Ascending aorta (tissue), 2 donors: ENCODE measurements at regions not wholly inside any gene's neighbourhood (a gene's known extent, or its start where the extent isn't known, plus 50 kb on each side); places are given as distances from the start of the nearest gene placed in this dataset.

Experiments used
- DNase-seq, 2 donors: peaks; one replicate each; pipeline ENCODE4 v3.0.0-alpha.2; 2019; ENCODE audit warnings: low spot score in 2 of 2
- H3K27ac ChIP-seq, 2 donors: fragments of 200-600 bp; sonication (generic); one replicate each; pipeline ENCODE4 v1.5.1; 2016 to 2017; ENCODE audit warnings: mild to moderate bottlenecking in 1 of 2
- H3K27me3 ChIP-seq: fragments of 200-600 bp; sonication (generic); one replicate; pipeline ENCODE4 v1.5.1; 2017
- H3K36me3 ChIP-seq, 2 donors: fragments of 200-600 bp; sonication (generic); one replicate each; pipeline ENCODE4 v1.5.1; 2016
- H3K4me1 ChIP-seq, 2 donors: fragments of 200-600 bp; sonication (generic); one replicate each; pipeline ENCODE4 v1.5.1; 2016 to 2017; ENCODE audit warnings: mild to moderate bottlenecking in 1 of 2
- H3K4me3 ChIP-seq, 2 donors: fragments of 200-600 bp; sonication (generic); one replicate each; pipeline ENCODE4 v1.5.1; 2016 to 2017; ENCODE audit warnings: mild to moderate bottlenecking in 1 of 2
- H3K9me3 ChIP-seq, 2 donors: fragments of 200-600 bp; sonication (generic); one replicate each; pipeline ENCODE4 v1.5.1; 2016
- intact Hi-C: fragments of 100-400 bp; cut with DNase I; formaldehyde crosslinking; loops from one replicate; pipeline ENCODE4 v1.15.1; 2023
- TF ChIP-seq, protein P1 (sequence below), 3 experiments: fragments of 200-600 bp in 2 of 3; fragments of 450-650 bp in 1 of 3; sonication (generic) in 2 of 3; IDR thresholded peaks; one replicate each; pipeline ENCODE4 v1.5.1; 2016 to 2019; ENCODE audit warnings: antibody characterized with exemption in 3 of 3, mild to moderate bottlenecking in 1 of 3, moderate library complexity in 1 of 3

DNA sequence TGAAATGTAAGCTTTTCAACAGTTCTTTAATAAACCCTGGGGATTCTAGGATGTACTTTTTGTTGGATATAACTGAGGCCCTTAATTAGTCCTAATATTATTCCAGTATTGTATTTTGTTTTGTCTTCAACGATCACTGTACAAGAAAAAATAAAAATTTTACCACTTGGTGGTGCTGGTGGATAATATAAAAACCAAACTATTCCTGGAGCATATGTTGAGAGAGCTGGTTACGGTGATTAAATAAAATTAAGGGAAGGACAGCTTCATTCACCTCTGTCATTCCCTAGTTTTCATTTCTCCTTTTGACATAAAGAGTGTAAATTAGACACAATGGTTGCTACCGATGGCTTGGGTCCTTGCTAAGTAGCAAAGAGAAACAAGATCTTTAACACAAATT lies 598.6 kb upstream of the PCDH20 start:
- intact Hi-C loops, result no loop called here
- DNase-seq, result no peak
- H3K36me3 ChIP-seq, result no peaks in the 10 kb centered on the region
- TF ChIP-seq, protein P1, sequence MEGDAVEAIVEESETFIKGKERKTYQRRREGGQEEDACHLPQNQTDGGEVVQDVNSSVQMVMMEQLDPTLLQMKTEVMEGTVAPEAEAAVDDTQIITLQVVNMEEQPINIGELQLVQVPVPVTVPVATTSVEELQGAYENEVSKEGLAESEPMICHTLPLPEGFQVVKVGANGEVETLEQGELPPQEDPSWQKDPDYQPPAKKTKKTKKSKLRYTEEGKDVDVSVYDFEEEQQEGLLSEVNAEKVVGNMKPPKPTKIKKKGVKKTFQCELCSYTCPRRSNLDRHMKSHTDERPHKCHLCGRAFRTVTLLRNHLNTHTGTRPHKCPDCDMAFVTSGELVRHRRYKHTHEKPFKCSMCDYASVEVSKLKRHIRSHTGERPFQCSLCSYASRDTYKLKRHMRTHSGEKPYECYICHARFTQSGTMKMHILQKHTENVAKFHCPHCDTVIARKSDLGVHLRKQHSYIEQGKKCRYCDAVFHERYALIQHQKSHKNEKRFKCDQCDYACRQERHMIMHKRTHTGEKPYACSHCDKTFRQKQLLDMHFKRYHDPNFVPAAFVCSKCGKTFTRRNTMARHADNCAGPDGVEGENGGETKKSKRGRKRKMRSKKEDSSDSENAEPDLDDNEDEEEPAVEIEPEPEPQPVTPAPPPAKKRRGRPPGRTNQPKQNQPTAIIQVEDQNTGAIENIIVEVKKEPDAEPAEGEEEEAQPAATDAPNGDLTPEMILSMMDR (IDR thresholded peaks at IDR 0.05), result no peak
- no peak overlapping the region for H3K4me3 ChIP-seq
- no peaks in the 10 kb centered on the region for H3K9me3 ChIP-seq
- no peaks in the 10 kb centered on the region for H3K27me3 ChIP-seq
- H3K27ac ChIP-seq, result no peak overlapping the region
- H3K4me1 ChIP-seq, result no peaks in the 10 kb centered on the region

DNA sequence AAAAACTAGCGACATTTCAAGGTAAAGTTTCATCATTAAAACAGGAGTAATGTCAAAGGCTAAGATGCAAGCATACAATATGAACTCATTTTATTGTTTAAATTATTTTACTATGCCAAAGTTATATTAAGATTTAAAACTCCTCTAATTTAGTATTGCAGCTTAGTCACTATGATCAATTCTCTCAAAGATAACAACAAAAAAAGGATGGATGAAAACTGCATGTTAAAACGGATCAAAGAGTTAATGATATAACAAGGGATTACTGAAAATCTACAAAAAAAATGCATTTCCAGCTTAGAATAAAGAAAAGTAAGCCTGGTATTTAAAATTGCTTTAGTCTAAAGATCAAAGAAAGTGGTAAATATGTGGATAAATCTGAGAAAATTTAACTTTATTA lies 587.8 kb upstream of the PCDH20 start:
- Histone ChIP-seq H3K27me3 (no peaks in the 10 kb centered on the region), H3K4me3 (no peak overlapping the region), H3K4me1 (no peaks in the 10 kb centered on the region), H3K27ac (no peak overlapping the region), H3K9me3 (no peaks in the 10 kb centered on the region), H3K36me3 (no peaks in the 10 kb centered on the region)
- no peak for DNase-seq
- TF ChIP-seq, protein P1 (IDR thresholded peaks at IDR 0.05), result no peak
- intact Hi-C loops, result no loop called here

DNA sequence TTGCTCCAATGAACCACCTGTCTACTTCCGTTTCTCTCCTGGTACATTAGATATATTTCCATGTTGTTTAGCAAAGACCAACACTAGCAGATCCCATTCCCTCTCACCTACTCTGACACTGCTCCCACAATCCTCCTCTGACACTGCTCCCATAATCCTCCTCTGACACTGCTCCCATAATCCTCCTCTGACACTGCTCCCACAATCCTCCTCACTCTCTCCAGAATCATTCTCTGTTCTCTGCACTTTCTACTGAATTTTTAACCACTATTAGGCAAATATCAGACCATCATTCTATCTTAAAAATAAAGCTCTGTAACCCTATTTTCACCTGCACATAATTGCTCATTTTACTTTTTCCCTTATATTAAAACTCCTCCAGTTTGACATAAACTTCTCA lies 578.5 kb upstream of the PCDH20 start:
- no peaks in the 10 kb centered on the region for H3K4me1 ChIP-seq
- no peak for DNase-seq
- H3K36me3 ChIP-seq, result no peaks in the 10 kb centered on the region
- no peaks in the 10 kb centered on the region for H3K27me3 ChIP-seq
- H3K4me3 ChIP-seq, result no peak overlapping the region
- no peaks in the 10 kb centered on the region for H3K9me3 ChIP-seq
- H3K27ac ChIP-seq, result no peak overlapping the region
- intact Hi-C loops, result no loop called here
- TF ChIP-seq, protein P1 (IDR thresholded peaks at IDR 0.05), result no peak

DNA sequence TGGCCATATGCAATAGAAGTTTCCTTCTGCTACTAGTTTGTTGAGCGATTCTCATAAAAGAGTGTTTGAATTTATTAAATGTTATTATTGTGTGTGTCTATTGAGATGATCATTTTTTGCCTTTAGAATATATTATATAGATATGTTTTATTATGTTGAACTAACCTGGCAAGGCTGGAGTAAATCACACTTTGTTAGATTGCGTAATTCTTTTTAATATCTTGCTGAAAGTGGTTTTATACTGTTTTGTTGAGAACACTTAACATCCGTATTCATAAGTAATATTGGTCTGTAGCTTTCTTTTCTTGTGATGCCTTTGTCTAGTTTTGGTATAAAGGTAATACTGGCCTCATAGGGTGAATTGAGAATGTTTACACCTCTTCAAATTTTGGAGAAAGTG lies 574.3 kb upstream of the PCDH20 start:
- no peaks in the 10 kb centered on the region for H3K4me1 ChIP-seq
- no peak overlapping the region for H3K4me3 ChIP-seq
- no peak for DNase-seq
- TF ChIP-seq, protein P1 (IDR thresholded peaks at IDR 0.05), result no peak
- no peaks in the 10 kb centered on the region for H3K27me3 ChIP-seq
- no peaks in the 10 kb centered on the region for H3K36me3 ChIP-seq
- no peak overlapping the region for H3K27ac ChIP-seq
- H3K9me3 ChIP-seq, result no peaks in the 10 kb centered on the region
- intact Hi-C loops, result no loop called here

DNA sequence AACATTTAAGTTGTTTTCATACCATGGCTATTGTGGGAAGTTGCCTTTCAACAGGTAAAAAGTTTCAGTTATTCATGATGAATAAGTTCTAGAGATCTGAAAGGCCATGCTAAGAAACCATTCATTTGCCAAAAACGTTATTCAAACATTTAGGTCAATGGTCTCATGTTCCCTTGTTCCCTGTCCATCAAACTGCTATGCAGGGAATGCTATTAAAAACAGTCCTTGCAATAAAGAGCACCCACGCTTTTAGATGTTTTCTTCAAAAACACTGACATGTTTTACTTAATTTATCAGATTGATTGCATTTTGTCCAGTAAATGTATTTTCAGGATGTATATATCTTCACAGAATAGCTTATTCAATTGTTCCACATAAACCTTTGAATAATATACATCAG lies 573.2 kb upstream of the PCDH20 start:
- TF ChIP-seq, protein P1 (IDR thresholded peaks at IDR 0.05), result no peak
- intact Hi-C loops, result no loop called here

DNA sequence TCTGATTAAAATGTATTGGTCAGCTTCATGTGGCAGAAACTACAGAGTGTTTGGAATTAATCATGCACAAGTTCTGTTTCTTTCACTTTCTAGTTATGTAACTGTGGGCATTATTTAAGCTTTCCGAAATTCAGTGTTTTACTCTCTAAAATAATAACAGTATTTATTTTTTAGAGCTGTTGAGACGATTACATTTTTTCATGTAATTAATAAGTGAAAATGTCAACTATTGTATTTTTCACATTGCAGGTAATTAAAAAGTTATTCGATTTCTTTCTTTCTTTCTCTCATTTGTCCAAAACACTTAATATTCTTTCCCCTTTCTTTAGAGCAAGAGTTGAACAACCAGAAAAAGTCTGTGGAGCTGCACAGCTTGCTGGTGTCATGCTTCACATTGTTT lies 559.4 kb upstream of the PCDH20 start:
- Histone ChIP-seq H3K4me3 (no peak overlapping the region), H3K9me3 (no peaks in the 10 kb centered on the region), H3K4me1 (no peaks in the 10 kb centered on the region), H3K27me3 (no peaks in the 10 kb centered on the region), H3K36me3 (no peaks in the 10 kb centered on the region), H3K27ac (no peak overlapping the region)
- DNase-seq, result no peak
- intact Hi-C loops, result no loop called here
- TF ChIP-seq, protein P1 (IDR thresholded peaks at IDR 0.05), result no peak

More for the DNA sequence above, 573.2 kb upstream of the PCDH20 start:
- H3K4me3 ChIP-seq, result no peak overlapping the region
- no peak for DNase-seq
- no peaks in the 10 kb centered on the region for H3K27me3 ChIP-seq
- no peaks in the 10 kb centered on the region for H3K36me3 ChIP-seq
- no peaks in the 10 kb centered on the region for H3K4me1 ChIP-seq
- no peak overlapping the region for H3K27ac ChIP-seq
- H3K9me3 ChIP-seq, result no peaks in the 10 kb centered on the region
